ENCODE measurements at regions not wholly inside any gene's neighbourhood (a gene's known extent, or its start where the extent isn't known, plus 50 kb on each side); places are given as distances from the start of the nearest gene placed in this dataset.

- TF ChIP-seq SIN3A (conservative IDR thresholded peaks at IDR 0.05 in 1 of 2, IDR thresholded peaks at IDR 0.05 in 1 of 2; ENCODE audit: low read depth in 1 of 2, low read length in 2 of 2) (no peak), SAP30 (IDR thresholded peaks at IDR 0.05; ENCODE audit: insufficient read depth, insufficient replicate concordance, low read length) (no peak), E2F6 (IDR thresholded peaks at IDR 0.05) (no peak), KDM4A (IDR thresholded peaks at IDR 0.05; ENCODE audit: low read depth, low read length, severe bottlenecking) (no peak), KDM1A (IDR thresholded peaks at IDR 0.05; ENCODE audit: borderline replicate concordance, low read length) (no peak)
Observed at GRCh38 chr4:81620442-81620841, 148.7 kb upstream of the RASGEF1B start (continued).

All from H1 (cell line).